Progenitor cell of endocrine pancreas (in vitro differentiated cells): ENCODE measurements at regions not wholly inside any gene's neighbourhood (a gene's known extent, or its start where the extent isn't known, plus 50 kb on each side); places are given as distances from the start of the nearest gene placed in this dataset.
A peak's percentile ranks its signal among the peaks of the same experiment; 100 is the strongest.

Experiments used
- DNase-seq: peaks from one replicate; pipeline ENCODE4 v3.0.0; 2021; ENCODE audit warnings: low spot score; ENCODE audit not compliant: unreplicated experiment
- H3K27ac Mint-ChIP-seq: 2 replicates; pipeline ENCODE4 v1.8.0; 2021; ENCODE audit warnings: mild to moderate bottlenecking, moderate library complexity, mixed read lengths
- H3K27me3 Mint-ChIP-seq: 2 replicates; pipeline ENCODE4 v1.8.0; 2021; ENCODE audit warnings: mixed read lengths
- H3K36me3 Mint-ChIP-seq: 2 replicates; pipeline ENCODE4 v1.8.0; 2022; ENCODE audit warnings: mixed read lengths; ENCODE audit not compliant: insufficient read depth
- H3K4me1 Mint-ChIP-seq: 2 replicates; pipeline ENCODE4 v1.8.0; 2021; ENCODE audit warnings: low read depth, mixed read lengths
- H3K4me3 Mint-ChIP-seq: 2 replicates; pipeline ENCODE4 v1.8.0; 2021; ENCODE audit warnings: low read depth, mild to moderate bottlenecking, moderate library complexity, mixed read lengths
- H3K9me3 Mint-ChIP-seq: 2 replicates; pipeline ENCODE4 v1.8.0; 2021; ENCODE audit warnings: low read depth, mixed read lengths
- TF ChIP-seq, protein P1 (sequence below): fragments of 200-600 bp; sonication (generic); IDR thresholded peaks from one replicate; pipeline ENCODE4 v1.5.0; 2021; ENCODE audit warnings: antibody characterized with exemption, mild to moderate bottlenecking; ENCODE audit not compliant: unreplicated experiment

DNA sequence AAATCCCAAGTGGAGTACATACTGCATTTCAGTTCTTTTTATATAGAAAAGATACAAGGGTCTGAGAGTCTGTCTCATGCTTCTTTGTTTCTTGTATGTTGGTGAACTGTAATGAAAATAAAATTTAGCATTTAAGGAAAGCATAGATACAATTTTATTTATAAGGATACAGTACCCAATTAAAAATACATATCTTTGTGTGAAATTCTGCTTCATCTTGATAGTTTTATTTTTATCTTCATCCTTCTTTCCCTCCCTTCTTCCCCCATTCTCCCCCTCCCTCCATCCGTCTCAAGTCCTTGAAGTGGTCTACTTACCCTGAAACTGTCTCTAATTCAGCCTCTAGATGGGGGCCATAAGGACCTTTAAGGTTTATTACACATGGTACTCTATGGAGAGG is 359.8 kb downstream of the CDH7 start:
- TF ChIP-seq, protein P1, sequence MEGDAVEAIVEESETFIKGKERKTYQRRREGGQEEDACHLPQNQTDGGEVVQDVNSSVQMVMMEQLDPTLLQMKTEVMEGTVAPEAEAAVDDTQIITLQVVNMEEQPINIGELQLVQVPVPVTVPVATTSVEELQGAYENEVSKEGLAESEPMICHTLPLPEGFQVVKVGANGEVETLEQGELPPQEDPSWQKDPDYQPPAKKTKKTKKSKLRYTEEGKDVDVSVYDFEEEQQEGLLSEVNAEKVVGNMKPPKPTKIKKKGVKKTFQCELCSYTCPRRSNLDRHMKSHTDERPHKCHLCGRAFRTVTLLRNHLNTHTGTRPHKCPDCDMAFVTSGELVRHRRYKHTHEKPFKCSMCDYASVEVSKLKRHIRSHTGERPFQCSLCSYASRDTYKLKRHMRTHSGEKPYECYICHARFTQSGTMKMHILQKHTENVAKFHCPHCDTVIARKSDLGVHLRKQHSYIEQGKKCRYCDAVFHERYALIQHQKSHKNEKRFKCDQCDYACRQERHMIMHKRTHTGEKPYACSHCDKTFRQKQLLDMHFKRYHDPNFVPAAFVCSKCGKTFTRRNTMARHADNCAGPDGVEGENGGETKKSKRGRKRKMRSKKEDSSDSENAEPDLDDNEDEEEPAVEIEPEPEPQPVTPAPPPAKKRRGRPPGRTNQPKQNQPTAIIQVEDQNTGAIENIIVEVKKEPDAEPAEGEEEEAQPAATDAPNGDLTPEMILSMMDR: no peak
- DNase-seq: no peak
- H3K27me3 Mint-ChIP-seq: no peaks in the 10 kb centered on the region

DNA sequence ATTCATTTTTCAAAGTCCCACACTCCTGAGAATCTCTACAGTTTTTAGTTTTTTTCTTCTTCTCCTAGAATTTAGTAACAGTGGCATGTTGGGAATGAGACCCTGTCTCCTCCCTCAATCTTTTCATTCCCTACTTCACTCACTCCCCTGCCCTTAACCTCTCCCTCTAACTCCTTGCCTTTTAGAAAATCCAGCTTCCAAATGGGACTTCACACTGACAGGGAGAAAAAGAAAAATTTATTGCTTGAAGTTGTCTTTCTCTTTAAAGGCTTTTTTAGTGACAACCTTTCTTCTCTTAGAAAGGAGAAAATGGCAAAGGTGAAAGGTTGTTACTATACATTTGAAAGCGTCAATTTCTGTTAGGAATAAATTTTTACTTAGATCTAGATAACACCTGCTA is 359.2 kb downstream of the CDH7 start:
- Mint-ChIP-seq H3K9me3 (no peaks in the 10 kb centered on the region), H3K27ac (peak overlapping the region; percentile 2), H3K4me3 (no peak overlapping the region), H3K27me3 (no peaks in the 10 kb centered on the region), H3K4me1 (no peaks in the 10 kb centered on the region), H3K36me3 (no peaks in the 10 kb centered on the region)
- no peak for DNase-seq
- TF ChIP-seq, protein P1: no peak

More for the DNA sequence above, 359.8 kb downstream of the CDH7 start:
- no peaks in the 10 kb centered on the region for H3K9me3 Mint-ChIP-seq
- H3K4me1 Mint-ChIP-seq: no peaks in the 10 kb centered on the region
- H3K4me3 Mint-ChIP-seq: no peak overlapping the region
- H3K27ac Mint-ChIP-seq: no peak overlapping the region
- no peaks in the 10 kb centered on the region for H3K36me3 Mint-ChIP-seq

DNA sequence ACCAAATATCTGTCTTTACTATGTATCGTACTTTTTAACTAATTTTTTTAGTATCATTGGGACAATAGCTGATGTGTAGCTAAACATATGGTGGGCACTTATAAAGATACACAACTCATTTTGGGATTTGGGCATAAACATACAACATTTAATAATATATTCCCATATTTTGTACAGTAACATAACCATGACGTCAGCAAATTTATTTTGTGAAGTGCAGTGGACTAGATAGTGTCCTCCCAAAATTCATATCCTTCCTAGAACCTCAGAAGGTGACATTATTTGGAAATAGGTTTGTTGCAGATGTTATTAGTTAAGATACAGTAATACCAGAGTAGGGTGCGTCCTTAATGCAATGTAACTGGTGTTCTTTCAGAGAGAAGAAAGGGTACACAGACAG is 356.7 kb downstream of the CDH7 start:
- Mint-ChIP-seq H3K27ac (no peak overlapping the region), H3K4me3 (no peak overlapping the region), H3K4me1 (no peaks in the 10 kb centered on the region), H3K9me3 (no peaks in the 10 kb centered on the region), H3K27me3 (no peaks in the 10 kb centered on the region), H3K36me3 (no peaks in the 10 kb centered on the region)
- no peak for DNase-seq
- TF ChIP-seq, protein P1: no peak

DNA sequence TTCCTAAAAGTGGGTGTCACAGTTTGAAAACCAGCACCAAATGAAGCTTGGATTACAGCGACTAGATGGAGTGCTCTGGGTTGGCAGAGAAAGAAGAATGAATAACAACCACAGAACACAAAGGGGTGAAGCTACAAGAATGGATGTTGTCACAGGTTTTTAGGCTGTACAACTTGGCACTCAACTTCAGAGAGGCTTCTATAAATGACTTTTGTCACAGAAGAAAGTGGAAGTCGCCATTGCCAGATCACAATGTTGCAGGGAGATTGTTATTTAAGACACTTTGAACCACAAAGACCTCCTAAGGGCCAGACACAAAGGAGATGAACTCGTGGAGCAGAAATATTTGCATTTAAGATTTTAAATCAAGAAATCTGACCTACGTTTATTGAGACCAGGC is 354.2 kb downstream of the CDH7 start:
- DNase-seq: no peak
- no peaks in the 10 kb centered on the region for H3K27me3 Mint-ChIP-seq
- no peaks in the 10 kb centered on the region for H3K36me3 Mint-ChIP-seq
- H3K9me3 Mint-ChIP-seq: no peaks in the 10 kb centered on the region
- TF ChIP-seq, protein P1: no peak
- H3K27ac Mint-ChIP-seq: no peak overlapping the region
- no peaks in the 10 kb centered on the region for H3K4me1 Mint-ChIP-seq
- no peak overlapping the region for H3K4me3 Mint-ChIP-seq

DNA sequence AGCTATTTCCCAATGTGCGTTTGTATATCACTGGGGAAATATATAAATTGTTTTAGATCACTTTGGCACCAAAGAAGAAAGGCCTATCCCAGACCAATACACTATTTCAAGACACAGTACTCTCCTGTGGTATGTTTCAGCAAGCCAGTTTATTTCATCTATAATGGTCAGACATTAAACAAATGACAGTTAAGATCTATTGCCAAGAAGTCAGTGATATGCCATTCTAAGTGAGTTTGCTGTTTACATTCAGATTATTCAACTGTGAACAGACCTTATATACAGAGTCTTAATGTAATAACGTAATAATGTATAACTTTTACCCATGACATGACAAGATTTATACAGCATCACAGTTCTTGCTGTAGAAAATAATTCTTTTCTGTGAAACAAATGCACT is 352.7 kb downstream of the CDH7 start:
- TF ChIP-seq, protein P1: no peak
- no peaks in the 10 kb centered on the region for H3K27me3 Mint-ChIP-seq

More for the DNA sequence above, 352.7 kb downstream of the CDH7 start:
- Mint-ChIP-seq H3K27ac (no peak overlapping the region), H3K9me3 (no peaks in the 10 kb centered on the region), H3K4me1 (peaks cover 2% of the 10 kb centered on the region), H3K4me3 (no peak overlapping the region), H3K36me3 (no peaks in the 10 kb centered on the region)
- no peak for DNase-seq
